ENCODE measurements at regions not wholly inside any gene's neighbourhood (a gene's known extent, or its start where the extent isn't known, plus 50 kb on each side); places are given as distances from the start of the nearest gene placed in this dataset.

DNA sequence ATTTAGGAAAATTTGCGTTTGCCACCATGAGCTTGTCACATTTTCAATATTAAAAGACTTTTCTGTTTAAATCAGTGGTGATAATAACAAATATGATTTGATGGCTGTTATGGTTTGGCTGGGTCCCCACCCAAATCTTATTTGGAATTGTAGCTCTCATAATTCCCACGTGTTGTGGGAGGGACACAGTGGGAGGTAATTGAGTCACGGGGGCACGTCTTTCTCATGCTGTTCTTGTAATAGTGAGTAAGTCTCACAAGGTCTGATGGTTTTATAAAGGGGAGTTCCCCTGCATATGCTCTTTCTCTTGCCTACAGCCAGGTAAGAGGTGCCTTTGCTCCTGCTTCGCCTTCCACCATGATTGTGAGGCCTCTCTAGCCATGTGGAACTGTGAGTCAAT is 83.4 kb upstream of the RGPD4 start (continued):
- TF ChIP-seq ZNF462 (CRISPR knock-in tag; IDR thresholded peaks at IDR 0.05) (no peak), NANOG (IDR thresholded peaks at IDR 0.05; ENCODE audit: borderline replicate concordance) (no peak), POLR2AphosphoS5 (IDR thresholded peaks at IDR 0.05; ENCODE audit: low read depth) (no peak), ETS1 (IDR thresholded peaks at IDR 0.05) (no peak), ZNF114 (CRISPR knock-in tag; IDR thresholded peaks at IDR 0.05) (no peak)

- peaks cover 4% of the 10 kb centered on the region for H3K9me2 ChIP-seq (ENCODE audit: insufficient read depth)
- H2AFZ ChIP-seq = no peak overlapping the region
- peaks cover 3% of the 10 kb centered on the region; the same call in 1 of the 3 replicates for H3K4me1 Mint-ChIP-seq
- H3K4me3 ChIP-seq = no peak overlapping the region
- H3K79me2 ChIP-seq (replicated peaks; ENCODE audit: insufficient read depth) = no peaks in the 10 kb centered on the region
- H3K4me3 Mint-ChIP-seq = no peak overlapping the region
- H3K36me3 Mint-ChIP-seq (ENCODE audit: low read depth) = no peaks in the 10 kb centered on the region
- no peak for ATAC-seq
- H3K27ac ChIP-seq (ENCODE audit: low read depth) = no peak overlapping the region
- peaks cover 3% of the 10 kb centered on the region; the same call in 1 of the 3 replicates for H3K9me3 Mint-ChIP-seq
- no peaks in the 10 kb centered on the region for H3K36me3 ChIP-seq (ENCODE audit: insufficient read depth)
- H3K4me2 ChIP-seq = no peak overlapping the region
- no peak for DNase-seq (ENCODE audit: low spot score)
- no peak overlapping the region for H3K27ac Mint-ChIP-seq
- H3K4me1 ChIP-seq (ENCODE audit: insufficient read depth) = no peaks in the 10 kb centered on the region
- H3K27me3 ChIP-seq (ENCODE audit: insufficient read depth) = no peaks in the 10 kb centered on the region
- H3K27me3 Mint-ChIP-seq (ENCODE audit: insufficient read depth, low read depth, poor library complexity) = no peaks in the 10 kb centered on the region
- no peaks in the 10 kb centered on the region for H4K20me1 ChIP-seq (replicated peaks; ENCODE audit: insufficient read depth)
- H3F3A ChIP-seq (replicated peaks; ENCODE audit: low read depth) = no peaks in the 10 kb centered on the region
- no peak for TF ChIP-seq EZH2 (IDR thresholded peaks at IDR 0.05; ENCODE audit: low read depth, unreplicated experiment)
- no peak for TF ChIP-seq ETS1 (IDR thresholded peaks at IDR 0.05)
- TF ChIP-seq ZNF331 (CRISPR knock-in tag; IDR thresholded peaks at IDR 0.05; ENCODE audit: low read depth) = no peak
- TF ChIP-seq CREB1 (CRISPR knock-in tag; IDR thresholded peaks at IDR 0.05; ENCODE audit: low read depth) = no peak
- no peak for TF ChIP-seq REST (IDR thresholded peaks at IDR 0.05; ENCODE audit: unreplicated experiment)
Measured at GRCh38 chr2:107745100-107745499, 81.6 kb upstream of the RGPD4 start.
